K562 (cell line): ENCODE measurements at regions not wholly inside any gene's neighbourhood (a gene's known extent, or its start where the extent isn't known, plus 50 kb on each side); places are given as distances from the start of the nearest gene placed in this dataset.

Experiments
- E2F1 ChIP-seq: sonication (generic); formaldehyde crosslinking; IDR thresholded peaks from 2 replicates; pipeline ENCODE4 v1.8.1; 2023; ENCODE audit warnings: mild to moderate bottlenecking, missing genetic modification reagents, moderate library complexity
- E4F1 ChIP-seq: fragments of 250-450 bp; sonication (Bioruptor Pico); IDR thresholded peaks from 2 replicates; pipeline ENCODE4 v1.5.0; 2021; ENCODE audit warnings: mild to moderate bottlenecking, borderline replicate concordance
- RBM34 ChIP-seq: fragments of 200-400 bp; formaldehyde crosslinking; IDR thresholded peaks from 2 replicates; pipeline ENCODE4 v1.6.1; 2018; ENCODE audit warnings: low read length, borderline replicate concordance; ENCODE audit not compliant: insufficient read depth
- SMC3 ChIP-seq: conservative IDR thresholded peaks from 2 replicates; pipeline ENCODE4 v1.6.1; 2011; ENCODE audit warnings: low read depth, low read length, improper control_type of control experiment; ENCODE audit not compliant: insufficient read depth
- TCF7L2 ChIP-seq: fragments of 150-350 bp; IDR thresholded peaks from 2 replicates; pipeline ENCODE4 v1.6.1; 2016; ENCODE audit warnings: low read depth, mild to moderate bottlenecking, low read length, moderate library complexity
- ZKSCAN3 ChIP-seq: fragments of 250-450 bp; sonication (Bioruptor Pico); IDR thresholded peaks from 2 replicates; pipeline ENCODE4 v1.4.0; 2020
- ZNF551 ChIP-seq: fragments of 250-450 bp; sonication (Bioruptor Pico); IDR thresholded peaks from 2 replicates; pipeline ENCODE4 v1.5.0; 2021; ENCODE audit warnings: mild to moderate bottlenecking, moderate library complexity
- ZNF589 ChIP-seq: fragments of 200-800 bp; sonication (Bioruptor generic); IDR thresholded peaks from 2 replicates; pipeline ENCODE4 v1.6.1; 2016; ENCODE audit warnings: low read depth, missing genetic modification characterization, missing compliant biosample characterization
- ZZZ3 ChIP-seq: fragments of 450-650 bp; IDR thresholded peaks from 2 replicates; pipeline ENCODE4 v1.6.1; 2016; ENCODE audit warnings: antibody characterized with exemption, mild to moderate bottlenecking, moderate library complexity

GRCh38 chr22:27576413-27576812 is 225.1 kb downstream of the MN1 start (continued):
- TF ChIP-seq E4F1 (CRISPR knock-in tag) (no peak), ZNF589 (CRISPR knock-in tag) (no peak), ZZZ3 (no peak), ZNF551 (no peak), E2F1 (no peak), SMC3 (no peak), RBM34 (no peak), TCF7L2 (no peak), ZKSCAN3 (no peak)
